Aorta (tissue), 5 donors: ENCODE measurements at regions not wholly inside any gene's neighbourhood (a gene's known extent, or its start where the extent isn't known, plus 50 kb on each side); places are given as distances from the start of the nearest gene placed in this dataset.

ENCODE experiments used
- ATAC-seq: fragments of 200-7000 bp; cut with Tn5 transposase; one replicate; pipeline ENCODE4 v1.9.1; 2022; ENCODE audit warnings: moderate library complexity; ENCODE audit not compliant: low FRiP score
- DNase-seq, 2 donors: peaks; one replicate each; pipeline ENCODE4 v3.0.0-alpha.2; 2020
- H3K27ac ChIP-seq, 2 donors: one replicate each; pipeline ENCODE4 v1.5.1; 2013; ENCODE audit warnings: low read length in 2 of 2, mild to moderate bottlenecking in 2 of 2, moderate library complexity in 2 of 2, control low read depth in 1 of 2, inconsistent platforms in 1 of 2, low read depth in 1 of 2
- H3K27me3 ChIP-seq, 2 donors: one replicate each; pipeline ENCODE4 v1.6.1; 2013; ENCODE audit warnings: control low read depth in 1 of 2, low read length in 1 of 2, mild to moderate bottlenecking in 1 of 2, moderate library complexity in 1 of 2; ENCODE audit not compliant: insufficient read depth in 2 of 2, control insufficient read depth in 1 of 2
- H3K36me3 ChIP-seq, 2 donors: one replicate each; pipeline ENCODE4 v1.6.1; 2013; ENCODE audit warnings: control low read depth in 1 of 2, low read length in 1 of 2, mild to moderate bottlenecking in 1 of 2; ENCODE audit not compliant: insufficient read depth in 2 of 2, control insufficient read depth in 1 of 2
- H3K4me1 ChIP-seq, 2 donors: one replicate each; pipeline ENCODE4 v1.6.1; 2013; ENCODE audit warnings: low read length in 2 of 2, control low read depth in 1 of 2, mild to moderate bottlenecking in 1 of 2, moderate library complexity in 1 of 2; ENCODE audit not compliant: insufficient read depth in 2 of 2, control insufficient read depth in 1 of 2
- H3K4me3 ChIP-seq, 2 donors: one replicate each; pipeline ENCODE4 v1.5.1; 2013; ENCODE audit warnings: low read length in 2 of 2, control low read depth in 1 of 2, mild to moderate bottlenecking in 1 of 2
- H3K9me3 ChIP-seq: one replicate; pipeline ENCODE4 v1.6.1; 2013; ENCODE audit warnings: mild to moderate bottlenecking, low read length; ENCODE audit not compliant: control insufficient read depth
- WGBS, 2 donors: extraction: QIAGEN DNeasy Blood & Tissue Kit; methylation state at CpG; one replicate each; pipeline ENCODE4 v1.1.7; 2013; 5-methylcytosine and 5-hydroxymethylcytosine counted together
- intact Hi-C, 2 donors: fragments of 100-400 bp; cut with DNase I; formaldehyde crosslinking; loops; one replicate each; pipeline versions ENCODE4 v1.14.2 to v1.15.0; 2022
- donor health status: healthy with polysubstance abuse.
- donor health status: Bipolar disorder and iron deficiency.
- donor health status: DM: no; HTN: no; CAD: no.
- donor health status: DM: no; HTN: no; CAD: no.
- donor health status: DM: yes; HTN: yes; CAD: no.

DNA sequence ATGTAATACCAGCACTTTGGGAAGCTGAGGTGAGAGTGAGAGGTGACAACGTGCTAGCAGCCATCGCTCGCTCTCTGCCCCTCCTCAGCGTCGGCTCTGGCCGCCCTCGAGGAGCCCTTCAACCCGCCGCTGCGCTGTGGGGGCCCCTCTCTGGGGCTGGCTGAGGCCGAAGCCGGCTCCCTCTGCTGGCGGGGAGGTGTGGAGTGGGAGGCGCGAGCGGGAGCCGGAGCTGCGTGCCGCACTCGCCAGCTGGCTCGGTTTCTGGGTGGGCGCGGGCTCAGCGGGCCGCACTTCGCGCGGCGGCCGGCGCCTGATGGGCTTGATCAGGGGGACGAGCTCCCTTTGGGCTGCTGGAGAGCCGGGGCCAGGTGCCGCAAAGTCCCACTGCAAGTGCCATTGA, 98.9 kb upstream of the UBASH3B start:
- WGBS, 2 donors: 29 to 46% methylated on average over 34 of the region's 34 CpGs
- intact Hi-C loops: no loop called here
- peak in 1 of 2 donors; percentile 47 for DNase-seq
- no peak overlapping the region for H3K4me3 ChIP-seq
- H3K9me3 ChIP-seq: peaks cover 2% of the 10 kb centered on the region
- H3K36me3 ChIP-seq: no peaks in the 10 kb centered on the region
- no peak for ATAC-seq
- no peaks in the 10 kb centered on the region for H3K27me3 ChIP-seq
- H3K4me1 ChIP-seq: no peaks in the 10 kb centered on the region
- H3K27ac ChIP-seq: no peak overlapping the region

DNA sequence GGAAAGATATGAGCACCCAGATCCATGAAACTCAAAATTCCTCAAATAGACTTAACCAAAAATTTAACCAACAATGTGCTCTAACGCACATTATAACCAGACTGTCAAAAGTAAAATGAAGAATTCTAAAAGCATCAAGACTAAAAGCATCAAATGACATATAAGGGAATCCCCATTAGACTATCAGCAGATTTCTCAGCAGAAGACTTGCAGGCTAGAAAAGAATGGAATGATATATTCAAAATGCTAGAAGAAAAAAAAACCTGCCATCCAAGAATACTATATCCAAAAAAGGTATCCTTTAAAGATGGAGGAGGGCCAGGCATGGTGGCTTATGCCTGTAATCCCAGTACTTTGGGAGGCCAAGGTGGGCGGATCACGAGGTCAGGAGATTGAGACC, 117.5 kb upstream of the UBASH3B start:
- no peaks in the 10 kb centered on the region for H3K27me3 ChIP-seq
- H3K4me3 ChIP-seq: no peak overlapping the region
- H3K36me3 ChIP-seq: no peaks in the 10 kb centered on the region
- no peak for ATAC-seq
- H3K27ac ChIP-seq: no peak overlapping the region
- no peaks in the 10 kb centered on the region for H3K4me1 ChIP-seq
- H3K9me3 ChIP-seq: peaks cover 2% of the 10 kb centered on the region
- 94 to 96% methylated on average over 3 of the region's 3 CpGs for WGBS, 2 donors
- intact Hi-C loops: no loop called here
- DNase-seq: no peak

DNA sequence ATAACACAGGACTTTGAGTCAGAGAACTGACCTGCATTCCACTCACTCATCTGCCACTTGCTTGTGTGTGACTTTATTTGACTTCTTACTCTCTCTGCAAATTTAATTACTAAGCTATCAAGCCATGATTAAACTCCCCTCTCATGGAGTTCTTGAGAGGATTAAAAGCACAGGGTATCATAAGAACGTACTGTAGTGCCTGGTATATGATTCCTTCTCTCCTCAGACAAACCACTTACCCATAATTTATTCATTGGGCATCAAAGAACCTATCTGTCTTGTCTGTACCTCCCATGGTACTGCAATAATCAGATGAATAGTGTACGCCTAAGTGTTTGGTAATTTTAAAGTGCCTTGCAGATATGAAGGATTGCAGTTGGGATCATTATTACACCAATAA, 130.6 kb upstream of the UBASH3B start:
- DNase-seq (no peak), ATAC-seq (no peak)
- intact Hi-C loops: no loop called here
- no peaks in the 10 kb centered on the region for H3K27me3 ChIP-seq
- H3K9me3 ChIP-seq: no peaks in the 10 kb centered on the region
- 82 to 88% methylated on average over 2 of the region's 2 CpGs for WGBS, 2 donors
- H3K27ac ChIP-seq: no peak overlapping the region
- H3K4me3 ChIP-seq: no peak overlapping the region
- H3K4me1 ChIP-seq: no peaks in the 10 kb centered on the region
- no peaks in the 10 kb centered on the region for H3K36me3 ChIP-seq

DNA sequence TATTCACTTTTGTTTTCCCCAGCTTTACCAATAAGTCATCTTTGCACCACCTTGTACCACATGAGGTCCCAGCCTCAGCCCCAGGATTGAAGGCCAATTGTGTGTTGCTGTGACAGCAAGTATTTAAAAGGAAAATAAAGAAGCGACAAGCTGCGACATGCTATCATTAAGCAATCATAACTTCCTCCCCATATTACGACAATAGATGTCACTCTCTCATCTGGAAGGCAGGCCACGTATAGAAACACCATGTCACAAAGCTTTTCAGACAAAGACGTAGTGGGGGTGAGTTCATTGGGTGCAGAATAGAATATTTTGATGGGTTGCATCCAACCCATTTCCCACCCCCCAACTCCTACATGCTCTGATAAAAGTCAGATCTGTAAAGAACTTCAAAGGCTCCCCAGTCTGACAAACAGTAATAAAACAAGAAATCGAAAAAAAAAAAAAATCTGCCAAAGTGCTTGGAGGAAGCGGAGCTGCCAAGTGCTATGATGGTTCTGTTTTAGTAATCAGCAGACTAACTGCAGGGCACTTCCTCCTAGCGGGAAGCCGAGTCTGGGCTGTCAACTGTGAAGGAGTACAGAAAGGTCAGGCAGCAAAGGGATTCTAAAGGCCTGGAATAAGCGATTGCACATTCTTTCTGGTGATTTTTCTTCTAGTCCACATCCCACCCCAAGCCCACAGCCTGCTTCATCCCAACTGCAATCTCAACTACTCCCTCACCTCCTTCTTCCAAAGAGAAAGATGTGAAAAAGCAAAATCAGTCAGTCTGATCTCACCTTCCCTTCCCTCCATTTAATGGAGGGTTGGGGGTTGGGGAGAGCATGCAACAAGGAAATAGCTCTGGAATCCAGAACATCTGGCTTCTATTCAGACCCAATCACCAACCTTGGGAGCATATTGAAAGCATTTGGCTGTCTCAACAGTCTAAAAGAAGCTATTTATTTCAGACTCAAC, 131.4 kb upstream of the UBASH3B start:
- no peak for ATAC-seq
- H3K4me3 ChIP-seq: no peak overlapping the region
- H3K27ac ChIP-seq: no peak overlapping the region
- 66 to 68% methylated on average over 10 of the region's 10 CpGs for WGBS, 2 donors
- intact Hi-C loops: no loop called here
- no peaks in the 10 kb centered on the region for H3K9me3 ChIP-seq
- no peaks in the 10 kb centered on the region for H3K27me3 ChIP-seq
- DNase-seq: no peak
- H3K36me3 ChIP-seq: no peaks in the 10 kb centered on the region
- no peaks in the 10 kb centered on the region for H3K4me1 ChIP-seq

DNA sequence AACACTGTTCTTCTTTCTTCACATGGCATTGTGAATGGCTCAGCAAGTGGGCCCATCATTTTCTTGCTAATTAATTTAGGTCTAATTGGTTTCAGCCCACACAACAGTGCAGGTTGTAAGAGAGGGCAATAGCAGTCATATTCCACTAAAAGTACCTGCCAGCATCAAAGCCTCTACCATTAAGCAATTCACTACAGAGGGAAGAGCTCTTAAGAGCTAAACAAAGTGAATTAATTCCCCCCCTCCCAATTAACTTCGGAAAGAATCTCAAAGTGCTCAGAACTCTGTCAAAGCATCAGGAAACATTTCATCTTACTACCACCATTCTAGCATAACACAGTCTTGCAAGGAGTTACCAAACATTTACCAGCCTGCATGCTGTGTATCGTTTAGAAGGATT, 133.9 kb upstream of the UBASH3B start:
- intact Hi-C loops: no loop called here
- ATAC-seq: no peak
- H3K4me3 ChIP-seq: no peak overlapping the region
- H3K27ac ChIP-seq: no peak overlapping the region
- no peaks in the 10 kb centered on the region for H3K36me3 ChIP-seq
- DNase-seq: no peak
- no peaks in the 10 kb centered on the region for H3K27me3 ChIP-seq
- 69% methylated on average over 2 of the region's 2 CpGs for WGBS, 2 donors
- H3K9me3 ChIP-seq: no peaks in the 10 kb centered on the region
- no peaks in the 10 kb centered on the region for H3K4me1 ChIP-seq

DNA sequence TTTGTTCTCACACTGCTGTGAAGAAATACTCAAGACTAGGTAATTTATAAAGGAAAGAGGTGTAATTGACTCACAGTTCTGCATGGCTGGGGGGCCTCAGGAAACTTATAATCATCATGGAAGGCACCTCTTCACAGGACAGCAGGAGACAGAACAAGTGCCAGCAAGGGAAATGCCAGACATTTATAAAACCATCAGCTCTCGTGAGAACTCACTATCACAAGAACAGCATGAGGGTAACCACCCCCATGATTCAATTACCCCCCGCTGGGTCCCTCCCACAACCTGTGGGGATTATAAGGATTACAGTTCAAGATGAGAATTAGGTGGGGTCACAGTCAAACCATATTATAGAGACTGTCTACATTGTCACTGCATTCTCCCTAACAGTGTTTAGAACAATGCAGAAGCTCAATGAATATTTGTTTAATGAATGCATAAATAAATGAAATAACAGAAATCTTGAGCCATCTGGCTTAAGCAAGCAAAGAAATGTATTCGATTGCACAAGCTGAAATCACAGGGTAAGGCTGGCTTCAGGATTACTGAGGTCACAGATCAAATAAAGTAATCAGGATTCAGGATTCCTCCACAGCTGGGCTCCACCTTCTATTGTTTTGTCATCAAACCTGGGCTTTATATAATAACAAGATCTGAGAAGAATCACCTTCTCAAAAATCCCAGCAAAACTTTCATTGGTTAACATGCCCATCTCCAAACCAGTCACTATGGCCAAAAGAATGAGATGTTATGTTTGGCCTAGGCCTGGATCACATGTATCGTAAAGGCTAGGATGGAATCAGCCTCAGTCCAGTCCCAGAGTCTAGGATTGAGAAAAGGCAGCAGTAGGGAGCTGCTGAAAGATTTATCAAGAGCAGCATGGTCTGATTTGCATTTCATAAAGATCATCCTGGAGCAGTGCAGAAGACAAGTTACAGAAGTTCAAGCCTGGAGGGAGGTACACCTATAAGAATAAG, 137.8 kb upstream of the UBASH3B start:
- no peaks in the 10 kb centered on the region for H3K27me3 ChIP-seq
- peak; percentile 64 for ATAC-seq
- no peaks in the 10 kb centered on the region for H3K4me1 ChIP-seq
- intact Hi-C loops: no loop called here
- WGBS, 2 donors: 61 to 64% methylated on average over 4 of the region's 4 CpGs
- H3K36me3 ChIP-seq: no peaks in the 10 kb centered on the region
- H3K4me3 ChIP-seq: no peak overlapping the region
- no peak for DNase-seq
- no peak overlapping the region for H3K27ac ChIP-seq
- H3K9me3 ChIP-seq: no peaks in the 10 kb centered on the region

DNA sequence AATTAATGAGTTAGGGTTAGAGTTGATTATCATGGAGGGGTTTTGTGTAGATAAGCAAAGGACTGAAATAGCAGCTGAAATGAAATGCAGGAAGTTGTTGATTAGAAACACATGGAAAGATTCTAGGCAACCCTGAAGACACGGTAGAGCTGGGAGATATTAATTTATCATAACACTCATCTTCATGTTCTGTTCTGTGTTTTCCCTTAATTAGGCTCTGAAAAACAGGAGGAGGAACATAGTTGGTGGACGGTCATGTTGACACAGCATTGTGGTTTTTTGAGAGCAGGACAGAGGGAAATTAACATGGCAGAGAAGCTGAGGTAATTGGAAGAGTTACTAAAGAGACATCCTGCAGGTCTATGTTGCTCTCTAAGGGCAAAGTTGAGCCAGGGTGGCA, 138.8 kb upstream of the UBASH3B start:
- no peaks in the 10 kb centered on the region for H3K36me3 ChIP-seq
- H3K4me3 ChIP-seq: no peak overlapping the region
- H3K9me3 ChIP-seq: no peaks in the 10 kb centered on the region
- H3K27me3 ChIP-seq: no peaks in the 10 kb centered on the region
- no peak for DNase-seq
- H3K4me1 ChIP-seq: no peaks in the 10 kb centered on the region
- WGBS, 2 donors: 64 to 74% methylated on average over 2 of the region's 2 CpGs
- intact Hi-C loops: no loop called here
- H3K27ac ChIP-seq: no peak overlapping the region
- ATAC-seq: no peak

DNA sequence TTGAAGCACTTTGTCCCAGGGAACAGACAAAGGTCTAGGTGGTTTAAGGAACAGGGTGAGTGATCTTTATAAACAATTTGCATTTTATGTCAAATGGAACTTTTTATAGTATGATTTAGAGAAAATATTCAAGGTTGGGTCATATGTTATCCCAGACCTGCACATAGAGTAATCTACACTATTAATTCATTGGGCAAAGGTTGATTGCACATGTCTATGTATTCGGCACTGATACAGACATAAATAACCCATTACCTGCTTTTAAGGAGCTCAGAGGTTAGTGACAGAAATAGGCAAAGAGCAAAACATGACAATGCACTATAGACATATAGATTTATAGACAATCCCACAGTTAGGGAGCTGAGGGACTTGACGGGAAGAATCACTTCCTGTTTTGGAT, 141.5 kb upstream of the UBASH3B start:
- Histone ChIP-seq H3K4me3 (no peak overlapping the region), H3K27me3 (no peaks in the 10 kb centered on the region), H3K4me1 (no peaks in the 10 kb centered on the region), H3K36me3 (no peaks in the 10 kb centered on the region), H3K9me3 (no peaks in the 10 kb centered on the region), H3K27ac (no peak overlapping the region)
- no peak for ATAC-seq
- DNase-seq: no peak
- intact Hi-C loops: no loop called here
- WGBS, 2 donors: 41 to 90% methylated on average over 2 of the region's 2 CpGs
